HFF-Myc (cell line): ENCODE measurements at regions not wholly inside any gene's neighbourhood (a gene's known extent, or its start where the extent isn't known, plus 50 kb on each side); places are given as distances from the start of the nearest gene placed in this dataset.
A peak's percentile ranks its signal among the peaks of the same experiment; 100 is the strongest.

ENCODE experiments used
- DNase-seq: peaks from one replicate; pipeline ENCODE4 v3.0.0-alpha.2; 2011; ENCODE audit warnings: low read depth; ENCODE audit errors: extremely low read depth
- H3K4me3 ChIP-seq: replicated peaks from 2 replicates; pipeline ENCODE4 v1.5.1; 2011; ENCODE audit warnings: low read depth, mild to moderate bottlenecking, control low read depth, low read length
- CTCF ChIP-seq: IDR thresholded peaks from 2 replicates; pipeline ENCODE4 v1.5.1; 2012; ENCODE audit warnings: mild to moderate bottlenecking, low read depth, low read length, control low read depth; ENCODE audit errors: missing control alignments

- no peak overlapping the region for H3K4me3 ChIP-seq
- no peak for DNase-seq
- TF ChIP-seq CTCF, result no peak
Measured at GRCh38 chr4:138741766-138742377, 273.7 kb upstream of the NOCT start.

- DNase-seq, result no peak
- H3K4me3 ChIP-seq, result no peak overlapping the region
- no peak for TF ChIP-seq CTCF
Measured at GRCh38 chr4:138740816-138741745, 274.5 kb upstream of the NOCT start.

GRCh38 chr4:138736362-138736761 is 279.2 kb upstream of the NOCT start:
- DNase-seq, result no peak
- no peak for TF ChIP-seq CTCF
- H3K4me3 ChIP-seq, result no peak overlapping the region

GRCh38 chr4:138734746-138735145 is 280.8 kb upstream of the NOCT start:
- H3K4me3 ChIP-seq, result no peak overlapping the region
- TF ChIP-seq CTCF, result no peak
- DNase-seq, result peak; percentile 38

- TF ChIP-seq CTCF, result no peak
- H3K4me3 ChIP-seq, result no peak overlapping the region
- no peak for DNase-seq
Measured at GRCh38 chr4:138728566-138728965, 287.0 kb upstream of the NOCT start.

GRCh38 chr4:138727731-138728130 is 287.9 kb upstream of the NOCT start:
- no peak for TF ChIP-seq CTCF
- DNase-seq, result no peak
- H3K4me3 ChIP-seq, result no peak overlapping the region

GRCh38 chr4:138724530-138724929 is 291.1 kb upstream of the NOCT start:
- no peak for TF ChIP-seq CTCF
- H3K4me3 ChIP-seq, result no peak overlapping the region
- no peak for DNase-seq
